ENCODE measurements at regions not wholly inside any gene's neighbourhood (a gene's known extent, or its start where the extent isn't known, plus 50 kb on each side); places are given as distances from the start of the nearest gene placed in this dataset.

GRCh38 chr18:25433590-25433989 is 81.6 kb upstream of the ZNF521 start:
- DNase-seq (no peak), ATAC-seq (ENCODE audit: low FRiP score in 2 of 2) (no peak)
- WGBS, 2 donors, result 59 to 81% methylated on average over 3 of the region's 3 CpGs
- TF ChIP-seq, protein P1, sequence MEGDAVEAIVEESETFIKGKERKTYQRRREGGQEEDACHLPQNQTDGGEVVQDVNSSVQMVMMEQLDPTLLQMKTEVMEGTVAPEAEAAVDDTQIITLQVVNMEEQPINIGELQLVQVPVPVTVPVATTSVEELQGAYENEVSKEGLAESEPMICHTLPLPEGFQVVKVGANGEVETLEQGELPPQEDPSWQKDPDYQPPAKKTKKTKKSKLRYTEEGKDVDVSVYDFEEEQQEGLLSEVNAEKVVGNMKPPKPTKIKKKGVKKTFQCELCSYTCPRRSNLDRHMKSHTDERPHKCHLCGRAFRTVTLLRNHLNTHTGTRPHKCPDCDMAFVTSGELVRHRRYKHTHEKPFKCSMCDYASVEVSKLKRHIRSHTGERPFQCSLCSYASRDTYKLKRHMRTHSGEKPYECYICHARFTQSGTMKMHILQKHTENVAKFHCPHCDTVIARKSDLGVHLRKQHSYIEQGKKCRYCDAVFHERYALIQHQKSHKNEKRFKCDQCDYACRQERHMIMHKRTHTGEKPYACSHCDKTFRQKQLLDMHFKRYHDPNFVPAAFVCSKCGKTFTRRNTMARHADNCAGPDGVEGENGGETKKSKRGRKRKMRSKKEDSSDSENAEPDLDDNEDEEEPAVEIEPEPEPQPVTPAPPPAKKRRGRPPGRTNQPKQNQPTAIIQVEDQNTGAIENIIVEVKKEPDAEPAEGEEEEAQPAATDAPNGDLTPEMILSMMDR (IDR thresholded peaks at IDR 0.05), result no peak
- TF ChIP-seq POLR2AphosphoS5 (IDR thresholded peaks at IDR 0.05) (no peak), POLR2A (IDR thresholded peaks at IDR 0.05) (no peak), EP300 (IDR thresholded peaks at IDR 0.05) (no peak)
- H3K9me3 ChIP-seq, result no peaks in the 10 kb centered on the region
- H3K27ac ChIP-seq, result no peak overlapping the region
- no peaks in the 10 kb centered on the region for H3K27me3 ChIP-seq
- no peak overlapping the region for H3K4me3 ChIP-seq
- no peaks in the 10 kb centered on the region for H3K36me3 ChIP-seq
- no peaks in the 10 kb centered on the region for H3K4me1 ChIP-seq

GRCh38 chr18:25425024-25425423 is 73.1 kb upstream of the ZNF521 start:
- no peaks in the 10 kb centered on the region for H3K4me1 ChIP-seq
- H3K4me3 ChIP-seq, result no peak overlapping the region
- no peaks in the 10 kb centered on the region for H3K9me3 ChIP-seq
- TF ChIP-seq EP300 (IDR thresholded peaks at IDR 0.05), result no peak
- TF ChIP-seq, protein P1 (IDR thresholded peaks at IDR 0.05), result no peak
- TF ChIP-seq POLR2A (IDR thresholded peaks at IDR 0.05), result no peak
- TF ChIP-seq POLR2AphosphoS5 (IDR thresholded peaks at IDR 0.05), result no peak
- no peak for DNase-seq
- 39 to 69% methylated on average over 5 of the region's 5 CpGs for WGBS, 2 donors
- no peak for ATAC-seq (ENCODE audit: low FRiP score in 2 of 2)
- no peaks in the 10 kb centered on the region for H3K27me3 ChIP-seq
- no peak overlapping the region for H3K27ac ChIP-seq
- no peaks in the 10 kb centered on the region for H3K36me3 ChIP-seq

GRCh38 chr18:25423760-25424159 is 71.8 kb upstream of the ZNF521 start:
- no peak overlapping the region for H3K27ac ChIP-seq
- H3K36me3 ChIP-seq, result no peaks in the 10 kb centered on the region
- 48 to 89% methylated on average over 2 of the region's 2 CpGs for WGBS, 2 donors
- ATAC-seq (ENCODE audit: low FRiP score in 2 of 2) (no peak), DNase-seq (no peak)
- H3K27me3 ChIP-seq, result no peaks in the 10 kb centered on the region
- H3K4me1 ChIP-seq, result no peaks in the 10 kb centered on the region
- TF ChIP-seq, protein P1 (IDR thresholded peaks at IDR 0.05), result no peak
- no peak for TF ChIP-seq EP300 (IDR thresholded peaks at IDR 0.05)
- TF ChIP-seq POLR2AphosphoS5 (IDR thresholded peaks at IDR 0.05), result no peak
- no peak for TF ChIP-seq POLR2A (IDR thresholded peaks at IDR 0.05)
- H3K4me3 ChIP-seq, result no peak overlapping the region
- H3K9me3 ChIP-seq, result no peaks in the 10 kb centered on the region

DNA sequence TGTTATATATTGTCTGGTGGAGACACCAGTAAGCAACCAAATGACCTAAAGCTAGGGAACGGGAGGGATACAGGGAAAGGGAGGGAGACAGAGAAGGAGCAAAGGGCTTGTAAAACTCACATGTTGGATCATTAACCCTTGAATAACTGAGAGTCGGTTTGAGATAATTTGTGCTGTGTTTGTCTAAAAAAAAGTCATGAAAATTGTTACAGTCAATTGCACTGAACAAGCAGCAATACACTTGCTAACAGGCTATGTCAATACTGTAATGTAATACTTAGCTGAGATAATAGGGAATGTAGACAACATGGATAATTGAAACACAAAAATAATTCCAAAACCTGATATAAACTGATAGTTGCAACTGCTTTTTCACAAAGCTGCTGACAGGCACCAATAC is 71.3 kb upstream of the ZNF521 start:
- ATAC-seq (ENCODE audit: low FRiP score in 2 of 2) (no peak), DNase-seq (no peak)
- WGBS, 2 donors, result 66 to 79% methylated on average over 2 of the region's 2 CpGs
- Histone ChIP-seq H3K9me3 (no peaks in the 10 kb centered on the region), H3K27me3 (no peaks in the 10 kb centered on the region), H3K4me3 (no peak overlapping the region), H3K4me1 (no peaks in the 10 kb centered on the region), H3K36me3 (no peaks in the 10 kb centered on the region), H3K27ac (no peak overlapping the region)
- TF ChIP-seq, protein P1 (IDR thresholded peaks at IDR 0.05), result no peak
- no peak for TF ChIP-seq POLR2AphosphoS5 (IDR thresholded peaks at IDR 0.05)
- no peak for TF ChIP-seq EP300 (IDR thresholded peaks at IDR 0.05)
- no peak for TF ChIP-seq POLR2A (IDR thresholded peaks at IDR 0.05)

GRCh38 chr18:25422230-25422629 is 70.3 kb upstream of the ZNF521 start:
- no peak overlapping the region for H3K4me3 ChIP-seq
- DNase-seq, result no peak
- no peaks in the 10 kb centered on the region for H3K36me3 ChIP-seq
- no peaks in the 10 kb centered on the region for H3K4me1 ChIP-seq
- no peak for ATAC-seq (ENCODE audit: low FRiP score in 2 of 2)
- WGBS, 2 donors, result 47 to 66% methylated on average over 1 of the region's 1 CpG
- H3K27me3 ChIP-seq, result no peaks in the 10 kb centered on the region
- no peaks in the 10 kb centered on the region for H3K9me3 ChIP-seq
- no peak overlapping the region for H3K27ac ChIP-seq
- TF ChIP-seq POLR2A (IDR thresholded peaks at IDR 0.05), result no peak
- no peak for TF ChIP-seq POLR2AphosphoS5 (IDR thresholded peaks at IDR 0.05)
- TF ChIP-seq, protein P1 (IDR thresholded peaks at IDR 0.05), result no peak
- TF ChIP-seq EP300 (IDR thresholded peaks at IDR 0.05), result no peak
